ENCODE measurements at regions not wholly inside any gene's neighbourhood (a gene's known extent, or its start where the extent isn't known, plus 50 kb on each side); places are given as distances from the start of the nearest gene placed in this dataset.

- DNase-seq (ENCODE audit: low read depth, low spot score) = no peak
- no peaks in the 10 kb centered on the region for H3K36me3 ChIP-seq (ENCODE audit: insufficient read depth, low read length)
- H3K9ac ChIP-seq (ENCODE audit: insufficient read length) = no peak overlapping the region
- H3K9me3 ChIP-seq (ENCODE audit: low read depth, low read length) = no peaks in the 10 kb centered on the region
- no peak overlapping the region for H3K27ac ChIP-seq
- TF ChIP-seq FOXP2 (optimal IDR thresholded peaks at IDR 0.05; ENCODE audit: control extremely low read depth, extremely low read length, insufficient read depth) = no peak
- TF ChIP-seq EZH2 (IDR thresholded peaks at IDR 0.05) = no peak
- TF ChIP-seq POLR2AphosphoS5 (IDR thresholded peaks at IDR 0.05; ENCODE audit: borderline replicate concordance, low read depth, low read length) = no peak
- H3K4me3 ChIP-seq = no peak overlapping the region
Observed at GRCh38 chr13:80755910-80756309, 415.0 kb upstream of the SPRY2 start.

GRCh38 chr13:80754441-80754840 lies 413.5 kb upstream of the SPRY2 start:
- no peaks in the 10 kb centered on the region for H3K9me3 ChIP-seq (ENCODE audit: low read depth, low read length)
- H3K27ac ChIP-seq = no peak overlapping the region
- no peak overlapping the region for H3K9ac ChIP-seq (ENCODE audit: insufficient read length)
- no peak for DNase-seq (ENCODE audit: low read depth, low spot score)
- TF ChIP-seq POLR2AphosphoS5 (IDR thresholded peaks at IDR 0.05; ENCODE audit: borderline replicate concordance, low read depth, low read length) = no peak
- no peak for TF ChIP-seq FOXP2 (optimal IDR thresholded peaks at IDR 0.05; ENCODE audit: control extremely low read depth, extremely low read length, insufficient read depth)
- no peak for TF ChIP-seq EZH2 (IDR thresholded peaks at IDR 0.05)
- H3K36me3 ChIP-seq (ENCODE audit: insufficient read depth, low read length) = no peaks in the 10 kb centered on the region
- no peak overlapping the region for H3K4me3 ChIP-seq

DNA sequence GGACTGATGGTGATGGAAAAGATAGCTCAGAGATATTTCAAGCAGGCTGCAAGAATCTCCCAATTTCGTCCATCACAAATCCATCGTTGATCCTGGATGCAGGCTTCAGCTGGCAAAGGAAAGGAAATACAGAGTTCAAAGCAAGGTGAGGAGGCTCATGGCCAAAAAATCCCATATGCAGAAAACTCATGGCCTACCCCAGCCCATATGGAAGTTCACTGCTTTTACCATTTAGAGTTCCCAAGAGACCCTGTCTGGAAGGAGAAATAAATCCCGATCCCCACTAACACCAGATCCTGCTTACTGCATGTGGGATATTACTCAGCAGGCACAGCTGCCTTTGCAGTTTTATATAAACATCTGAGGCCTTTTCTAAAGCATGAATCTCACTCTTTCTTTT lies 412.9 kb upstream of the SPRY2 start:
- Histone ChIP-seq H3K4me3 (no peak overlapping the region), H3K27ac (no peak overlapping the region), H3K9me3 (ENCODE audit: low read depth, low read length) (no peaks in the 10 kb centered on the region), H3K9ac (ENCODE audit: insufficient read length) (no peak overlapping the region), H3K36me3 (ENCODE audit: insufficient read depth, low read length) (no peaks in the 10 kb centered on the region)
- TF ChIP-seq EZH2 (IDR thresholded peaks at IDR 0.05) (no peak), POLR2AphosphoS5 (IDR thresholded peaks at IDR 0.05; ENCODE audit: borderline replicate concordance, low read depth, low read length) (no peak), FOXP2 (optimal IDR thresholded peaks at IDR 0.05; ENCODE audit: control extremely low read depth, extremely low read length, insufficient read depth) (no peak)
- no peak for DNase-seq (ENCODE audit: low read depth, low spot score)

- no peaks in the 10 kb centered on the region for H3K9me3 ChIP-seq (ENCODE audit: low read depth, low read length)
- H3K27ac ChIP-seq = no peak overlapping the region
- TF ChIP-seq EZH2 (IDR thresholded peaks at IDR 0.05) (no peak), FOXP2 (optimal IDR thresholded peaks at IDR 0.05; ENCODE audit: control extremely low read depth, extremely low read length, insufficient read depth) (no peak), POLR2AphosphoS5 (IDR thresholded peaks at IDR 0.05; ENCODE audit: borderline replicate concordance, low read depth, low read length) (no peak)
- no peaks in the 10 kb centered on the region for H3K36me3 ChIP-seq (ENCODE audit: insufficient read depth, low read length)
- H3K4me3 ChIP-seq = no peak overlapping the region
- no peak for DNase-seq (ENCODE audit: low read depth, low spot score)
- no peak overlapping the region for H3K9ac ChIP-seq (ENCODE audit: insufficient read length)
Observed at GRCh38 chr13:80751854-80752253, 410.9 kb upstream of the SPRY2 start.

DNA sequence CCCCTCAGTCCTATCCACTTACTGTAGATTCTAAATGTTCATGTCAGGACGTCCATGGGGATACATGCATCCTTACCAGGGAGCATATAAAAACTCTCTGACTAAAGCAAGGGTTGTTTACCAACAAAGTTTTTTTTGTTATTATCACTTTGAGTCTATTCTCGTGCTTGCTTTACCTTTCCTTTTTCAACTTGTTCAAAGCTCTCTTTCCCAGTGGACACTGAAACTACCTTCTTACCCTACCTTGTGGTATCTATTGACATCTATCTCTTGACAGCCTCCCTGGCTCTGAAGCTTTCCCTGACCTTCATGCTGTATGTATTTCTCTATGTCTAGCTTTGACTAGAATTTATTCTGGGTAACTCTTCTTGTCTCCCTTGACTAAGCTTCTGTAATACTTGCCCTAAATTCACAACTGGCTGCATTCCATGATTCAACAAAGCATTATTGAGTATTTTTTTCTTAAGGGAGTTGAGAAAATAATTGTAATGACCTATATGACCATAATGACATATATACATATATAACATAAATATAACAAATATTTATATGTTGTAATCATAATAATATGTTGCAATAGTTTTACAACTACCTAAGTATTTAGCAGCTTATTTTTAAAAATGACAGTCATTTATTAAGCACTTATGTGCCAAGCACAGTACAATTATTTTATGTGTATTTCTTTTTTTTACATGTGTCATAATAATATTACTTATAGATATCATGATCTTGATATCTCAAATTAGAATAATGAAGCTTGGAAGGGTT lies 403.4 kb upstream of the SPRY2 start:
- H3K9ac ChIP-seq (ENCODE audit: insufficient read length) = no peak overlapping the region
- no peak for DNase-seq (ENCODE audit: low read depth, low spot score)
- H3K27ac ChIP-seq = no peak overlapping the region

GRCh38 chr13:80742033-80742432 lies 401.1 kb upstream of the SPRY2 start:
- H3K27ac ChIP-seq = no peak overlapping the region
- no peaks in the 10 kb centered on the region for H3K36me3 ChIP-seq (ENCODE audit: insufficient read depth, low read length)

More for the DNA sequence above, 403.4 kb upstream of the SPRY2 start:
- TF ChIP-seq EZH2 (IDR thresholded peaks at IDR 0.05) (no peak), POLR2AphosphoS5 (IDR thresholded peaks at IDR 0.05; ENCODE audit: borderline replicate concordance, low read depth, low read length) (no peak), FOXP2 (optimal IDR thresholded peaks at IDR 0.05; ENCODE audit: control extremely low read depth, extremely low read length, insufficient read depth) (no peak)
- Histone ChIP-seq H3K36me3 (ENCODE audit: insufficient read depth, low read length) (no peaks in the 10 kb centered on the region), H3K9me3 (ENCODE audit: low read depth, low read length) (no peaks in the 10 kb centered on the region), H3K4me3 (no peak overlapping the region)

GRCh38 chr13:80740071-80740470 lies 399.1 kb upstream of the SPRY2 start:
- DNase-seq (ENCODE audit: low read depth, low spot score) = no peak
- Histone ChIP-seq H3K9ac (ENCODE audit: insufficient read length) (no peak overlapping the region), H3K4me3 (no peak overlapping the region), H3K36me3 (ENCODE audit: insufficient read depth, low read length) (no peaks in the 10 kb centered on the region), H3K27ac (no peak overlapping the region), H3K9me3 (ENCODE audit: low read depth, low read length) (no peaks in the 10 kb centered on the region)
- TF ChIP-seq POLR2AphosphoS5 (IDR thresholded peaks at IDR 0.05; ENCODE audit: borderline replicate concordance, low read depth, low read length) (no peak), EZH2 (IDR thresholded peaks at IDR 0.05) (no peak), FOXP2 (optimal IDR thresholded peaks at IDR 0.05; ENCODE audit: control extremely low read depth, extremely low read length, insufficient read depth) (no peak)

More at GRCh38 chr13:80742033-80742432, 401.1 kb upstream of the SPRY2 start:
- H3K9ac ChIP-seq (ENCODE audit: insufficient read length) = no peak overlapping the region
- no peak for TF ChIP-seq FOXP2 (optimal IDR thresholded peaks at IDR 0.05; ENCODE audit: control extremely low read depth, extremely low read length, insufficient read depth)
- no peak for TF ChIP-seq EZH2 (IDR thresholded peaks at IDR 0.05)
- TF ChIP-seq POLR2AphosphoS5 (IDR thresholded peaks at IDR 0.05; ENCODE audit: borderline replicate concordance, low read depth, low read length) = no peak
- no peak for DNase-seq (ENCODE audit: low read depth, low spot score)
- H3K9me3 ChIP-seq (ENCODE audit: low read depth, low read length) = no peaks in the 10 kb centered on the region
- H3K4me3 ChIP-seq = no peak overlapping the region

DNA sequence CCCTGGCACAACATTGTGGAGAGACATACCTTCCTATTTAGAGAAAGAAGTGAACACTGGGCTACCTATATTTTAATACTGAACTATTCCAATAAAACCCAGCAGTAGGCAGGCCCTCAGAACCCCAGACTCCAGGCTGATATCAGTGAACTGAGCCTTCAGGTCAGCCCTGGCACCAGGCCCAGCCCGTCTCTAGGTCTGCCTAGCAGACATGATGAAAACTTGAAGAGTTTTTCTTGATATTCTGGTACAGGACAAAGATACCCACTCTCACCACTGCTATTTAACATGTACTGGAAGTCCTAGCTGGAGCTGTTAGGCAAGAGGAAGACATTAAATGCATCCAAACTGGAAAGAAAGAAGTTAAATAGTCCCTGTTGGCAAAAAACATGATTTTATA lies 396.6 kb upstream of the SPRY2 start:
- Histone ChIP-seq H3K4me3 (no peak overlapping the region), H3K36me3 (ENCODE audit: insufficient read depth, low read length) (no peaks in the 10 kb centered on the region), H3K9ac (ENCODE audit: insufficient read length) (no peak overlapping the region), H3K9me3 (ENCODE audit: low read depth, low read length) (no peaks in the 10 kb centered on the region), H3K27ac (no peak overlapping the region)
- DNase-seq (ENCODE audit: low read depth, low spot score) = no peak
- TF ChIP-seq FOXP2 (optimal IDR thresholded peaks at IDR 0.05; ENCODE audit: control extremely low read depth, extremely low read length, insufficient read depth) (no peak), POLR2AphosphoS5 (IDR thresholded peaks at IDR 0.05; ENCODE audit: borderline replicate concordance, low read depth, low read length) (no peak), EZH2 (IDR thresholded peaks at IDR 0.05) (no peak)

Measured in SK-N-MC (cell line).